ENCODE measurements at regions not wholly inside any gene's neighbourhood (a gene's known extent, or its start where the extent isn't known, plus 50 kb on each side); places are given as distances from the start of the nearest gene placed in this dataset.

- H3K9ac ChIP-seq (ENCODE audit: low read depth in 1 of 2, low read length in 2 of 2), result no peak overlapping the region
- no peak overlapping the region for H3K27ac ChIP-seq (ENCODE audit: low read depth in 1 of 2, low read length in 2 of 2)
- 41% methylated on average over 1 of the region's 1 CpG for WGBS
- no peaks in the 10 kb centered on the region for H3K9me3 ChIP-seq (ENCODE audit: control insufficient read depth in 4 of 4, low read length in 3 of 4)
- DNase-seq (ENCODE audit: low spot score), result no peak
- no peak for TF ChIP-seq GABPA (IDR thresholded peaks at IDR 0.05 in 1 of 2, conservative IDR thresholded peaks at IDR 0.05 in 1 of 2)
- TF ChIP-seq SP1 (IDR thresholded peaks at IDR 0.05), result no peak
- TF ChIP-seq EGR1 (IDR thresholded peaks at IDR 0.05; ENCODE audit: low read depth in 2 of 2), result no peak
- TF ChIP-seq ATF3 (IDR thresholded peaks at IDR 0.05), result no peak
- TF ChIP-seq JUND (IDR thresholded peaks at IDR 0.05), result no peak
- TF ChIP-seq HNF4G (IDR thresholded peaks at IDR 0.05), result no peak
- no peak for TF ChIP-seq TAF1 (conservative IDR thresholded peaks at IDR 0.05)
- TF ChIP-seq YY1 (IDR thresholded peaks at IDR 0.05), result no peak
- TF ChIP-seq FOXA2 (IDR thresholded peaks at IDR 0.05), result no peak
- no peak for TF ChIP-seq HNF4A (conservative IDR thresholded peaks at IDR 0.05)
- no peak for TF ChIP-seq CTCF (IDR thresholded peaks at IDR 0.05; ENCODE audit: low read depth, low read length, missing input control)
- no peak for TF ChIP-seq NR2F2 (IDR thresholded peaks at IDR 0.05)
- TF ChIP-seq RAD21 (IDR thresholded peaks at IDR 0.05), result no peak
- no peak for TF ChIP-seq MAX (IDR thresholded peaks at IDR 0.05)
- TF ChIP-seq RXRA (IDR thresholded peaks at IDR 0.05), result no peak
- no peak for TF ChIP-seq REST (IDR thresholded peaks at IDR 0.05)
- TF ChIP-seq ZBTB33 (IDR thresholded peaks at IDR 0.05), result no peak
- no peak for TF ChIP-seq FOXA1 (IDR thresholded peaks at IDR 0.05)
- H3K4me1 ChIP-seq (ENCODE audit: control insufficient read depth in 4 of 4, insufficient read depth in 4 of 4, low read length in 3 of 4), result no peaks in the 10 kb centered on the region
- no peaks in the 10 kb centered on the region for H3K27me3 ChIP-seq (ENCODE audit: control insufficient read depth in 4 of 4, insufficient read depth in 4 of 4, low read length in 3 of 4)
- no peaks in the 10 kb centered on the region for H3K36me3 ChIP-seq (ENCODE audit: control insufficient read depth in 4 of 4, insufficient read depth in 3 of 4, low read depth in 1 of 4, low read length in 3 of 4)
- H3K4me3 ChIP-seq (ENCODE audit: low read depth in 1 of 3, low read length in 3 of 3), result no peak overlapping the region
Measured at GRCh38 chr4:92021203-92021602, 282.6 kb upstream of the GRID2 start.
